BLaER1 treated with 17β-estradiol and CSF1 and Interleukin-3, amounts not matched to agents 10 nM and 100 nM (cell line): ENCODE measurements at regions not wholly inside any gene's neighbourhood (a gene's known extent, or its start where the extent isn't known, plus 50 kb on each side); places are given as distances from the start of the nearest gene placed in this dataset.
"Not testable (repeated sequence)": the region's sequence is repeated elsewhere in the genome, so short reads cannot be mapped to it uniquely, and the experiment has no call there.

ENCODE experiments used
- H3K27ac ChIP-seq, 11 experiments: shearing (Covaris generic); formaldehyde crosslinking; 2 replicates each; pipeline ENCODE4 v1.8.1; 2022
- H3K27me3 ChIP-seq, 11 experiments: shearing (Covaris generic); formaldehyde crosslinking; 2 replicates each; pipeline ENCODE4 v1.8.1; 2022
- H3K36me3 ChIP-seq, 11 experiments: shearing (Covaris generic); formaldehyde crosslinking; 2 replicates each; pipeline ENCODE4 v1.8.1; 2022
- H3K4me1 ChIP-seq, 10 experiments: shearing (Covaris generic); formaldehyde crosslinking; 2 replicates each; pipeline ENCODE4 v1.8.1; 2022
- H3K4me2 ChIP-seq, 11 experiments: shearing (Covaris generic); formaldehyde crosslinking; 2 replicates each; pipeline ENCODE4 v1.8.1; 2022
- H3K4me3 ChIP-seq, 10 experiments: shearing (Covaris generic); formaldehyde crosslinking; 2 replicates each; pipeline ENCODE4 v1.8.1; 2022
- H3K9ac ChIP-seq, 11 experiments: shearing (Covaris generic); formaldehyde crosslinking; 2 replicates each; pipeline ENCODE4 v1.8.1; 2022
- H3K9me3 ChIP-seq, 11 experiments: shearing (Covaris generic); formaldehyde crosslinking; replicated peaks in 1 of 11; 2 replicates each; pipeline ENCODE4 v1.8.1; 2022
- H4K20me1 ChIP-seq, 11 experiments: shearing (Covaris generic); formaldehyde crosslinking; 2 replicates each; pipeline ENCODE4 v1.8.1; 2022

- H3K36me3 ChIP-seq, H3K9ac ChIP-seq, H3K9me3 ChIP-seq, H3K27me3 ChIP-seq, H3K4me1 ChIP-seq, H4K20me1 ChIP-seq, H3K27ac ChIP-seq, H3K4me2 ChIP-seq, H3K4me3 ChIP-seq: not testable (repeated sequence)
These were observed 377.3 kb upstream of the ZNF337 start for GRCh38 chr20:26073972-26074371.

DNA sequence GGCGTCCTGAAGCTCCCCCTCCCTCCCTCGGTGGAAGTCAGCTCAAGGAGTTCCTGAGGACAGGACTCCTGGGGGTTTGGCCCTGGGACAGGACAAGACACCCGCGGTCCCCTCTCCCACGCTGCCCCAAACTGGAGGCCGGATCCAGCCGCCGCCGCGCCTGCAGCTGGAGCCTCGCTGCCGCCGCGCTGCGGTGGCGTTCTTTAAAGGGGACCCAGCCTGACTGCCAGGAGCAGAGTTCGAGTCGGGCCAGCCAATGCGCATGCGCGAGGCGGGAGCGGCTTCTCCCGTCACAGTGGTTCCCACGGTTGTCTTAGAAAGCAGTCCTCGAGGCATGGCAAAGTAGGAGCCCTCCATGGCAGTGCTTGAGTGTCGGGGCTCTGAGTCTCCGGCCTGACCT is 362.7 kb upstream of the ZNF337 start:
- H3K27me3 ChIP-seq, H4K20me1 ChIP-seq, H3K27ac ChIP-seq, H3K9ac ChIP-seq, H3K4me1 ChIP-seq, H3K9me3 ChIP-seq, H3K4me3 ChIP-seq, H3K4me2 ChIP-seq, H3K36me3 ChIP-seq: not testable (repeated sequence)

DNA sequence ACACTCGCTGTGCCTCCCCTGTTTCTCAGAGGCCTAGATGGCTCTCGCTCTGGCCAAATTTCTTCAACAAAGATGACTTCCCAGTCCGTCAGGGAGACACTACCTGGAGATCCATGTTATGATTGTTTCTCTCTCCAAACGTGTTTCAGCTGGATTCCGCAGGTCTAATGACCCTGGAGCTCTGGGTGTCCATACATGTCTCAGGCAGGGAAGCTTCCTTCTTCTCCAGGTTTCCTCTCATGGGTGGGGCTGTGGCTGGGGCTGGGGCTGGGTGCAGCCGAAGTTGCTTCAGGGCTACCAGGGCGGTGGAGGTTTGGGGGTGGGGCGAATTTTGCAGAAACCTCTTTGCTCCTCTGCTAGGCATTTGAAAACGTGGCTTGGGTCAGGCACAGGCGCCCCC is 361.8 kb upstream of the ZNF337 start:
- not testable (repeated sequence) for H4K20me1 ChIP-seq, H3K9ac ChIP-seq, H3K27ac ChIP-seq, H3K27me3 ChIP-seq, H3K9me3 ChIP-seq, H3K4me3 ChIP-seq, H3K4me1 ChIP-seq, H3K36me3 ChIP-seq, H3K4me2 ChIP-seq

- not testable (repeated sequence) for H3K9me3 ChIP-seq, H3K27me3 ChIP-seq, H3K36me3 ChIP-seq, H3K4me2 ChIP-seq, H3K9ac ChIP-seq, H4K20me1 ChIP-seq, H3K27ac ChIP-seq, H3K4me1 ChIP-seq, H3K4me3 ChIP-seq
These were observed 360.6 kb upstream of the ZNF337 start for GRCh38 chr20:26057135-26057752.

DNA sequence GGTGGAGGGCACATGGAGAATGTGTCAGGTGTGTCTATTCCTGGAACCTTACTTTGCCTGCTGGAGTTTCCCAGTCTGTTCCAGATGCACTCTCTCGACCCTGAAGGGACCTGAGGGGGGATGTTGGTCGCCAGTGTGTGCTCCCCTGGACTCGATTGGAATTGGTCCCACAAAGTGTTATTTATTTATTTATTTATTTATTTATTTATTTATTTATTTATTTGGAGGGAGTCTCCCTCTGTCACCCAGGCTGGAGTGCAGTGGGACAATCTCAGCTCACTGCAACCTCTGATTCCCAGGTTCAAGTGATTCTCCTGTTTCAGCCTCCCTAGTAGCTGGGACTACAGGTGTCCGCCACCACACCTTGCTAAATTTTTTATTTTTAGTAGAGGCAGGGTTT is 329.1 kb upstream of the ZNF337 start:
- not testable (repeated sequence) for H4K20me1 ChIP-seq, H3K27ac ChIP-seq, H3K4me2 ChIP-seq, H3K9ac ChIP-seq, H3K27me3 ChIP-seq, H3K4me3 ChIP-seq, H3K36me3 ChIP-seq, H3K9me3 ChIP-seq, H3K4me1 ChIP-seq

GRCh38 chr20:26010942-26011276 is 314.3 kb upstream of the ZNF337 start:
- not testable (repeated sequence) for H4K20me1 ChIP-seq
- peak overlapping the region in 2 of 10 experiments; percentile 69 to 70; a peak in 5 of 20 replicates for H3K4me3 ChIP-seq

DNA sequence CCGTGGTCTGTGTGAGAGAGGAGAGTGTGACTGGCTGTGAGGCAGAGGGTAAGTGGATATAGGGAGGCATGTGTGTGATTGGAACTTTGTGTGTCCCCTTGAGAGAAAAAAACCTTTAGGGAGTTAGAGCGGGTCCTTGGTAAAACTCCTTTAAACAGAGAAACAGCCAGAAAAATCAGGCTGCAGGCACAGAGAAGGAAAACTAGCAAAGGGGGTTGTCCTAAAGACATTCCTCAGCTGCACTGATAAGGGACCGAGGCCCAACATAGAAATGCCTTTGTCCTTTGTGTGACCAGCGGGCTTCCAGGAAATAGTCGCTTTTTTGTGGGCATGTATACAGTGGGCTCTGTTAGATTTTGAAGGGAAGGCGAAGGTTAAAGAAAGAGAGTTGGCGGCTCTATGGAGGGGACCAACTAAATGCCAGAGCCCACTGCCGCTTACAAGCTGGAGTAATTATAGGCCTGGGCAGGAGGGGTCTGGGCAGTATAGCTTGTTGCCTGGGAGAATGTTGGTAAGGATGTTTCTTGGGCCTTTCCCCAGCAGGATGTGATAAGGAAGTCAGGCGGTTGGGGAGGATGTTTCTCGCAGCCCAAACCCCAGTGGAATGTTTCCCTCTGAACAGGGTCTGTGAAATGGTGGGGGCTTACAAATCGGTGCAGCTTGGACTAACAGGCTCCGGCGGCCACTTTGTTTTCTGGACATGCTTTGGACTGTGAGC is 313.7 kb upstream of the ZNF337 start:
- Histone ChIP-seq H3K27ac (peak overlapping the region; percentile 46 to 85 (median 78); a peak in 21 of 22 replicates), H3K9ac (peak overlapping the region; percentile 77 to 85 (median 81)), H3K4me3 (peak overlapping the region; percentile 54 to 75 (median 68)), H3K4me2 (peak overlapping the region; percentile 51 to 77 (median 70))
- not testable (repeated sequence) for H4K20me1 ChIP-seq, H3K9me3 ChIP-seq, H3K27me3 ChIP-seq, H3K4me1 ChIP-seq, H3K36me3 ChIP-seq

More at GRCh38 chr20:26010942-26011276, 314.3 kb upstream of the ZNF337 start:
- H3K4me1 ChIP-seq, H3K4me2 ChIP-seq, H3K9ac ChIP-seq, H3K27me3 ChIP-seq, H3K9me3 ChIP-seq, H3K36me3 ChIP-seq, H3K27ac ChIP-seq: not testable (repeated sequence)

GRCh38 chr20:26009402-26010223 is 313.0 kb upstream of the ZNF337 start:
- H3K36me3 ChIP-seq, H3K27me3 ChIP-seq, H3K9me3 ChIP-seq, H3K4me1 ChIP-seq, H4K20me1 ChIP-seq: not testable (repeated sequence)
- Histone ChIP-seq H3K4me2 (peak overlapping the region; percentile 51 to 77 (median 70); a peak in 21 of 22 replicates), H3K9ac (peak overlapping the region; percentile 77 to 85 (median 81)), H3K27ac (peak overlapping the region; percentile 46 to 85 (median 78); a peak in 21 of 22 replicates), H3K4me3 (peak overlapping the region; percentile 54 to 75 (median 68))

GRCh38 chr20:26008026-26008425 is 311.4 kb upstream of the ZNF337 start:
- H3K4me3 ChIP-seq, H3K9ac ChIP-seq, H3K27ac ChIP-seq: not testable (repeated sequence)

DNA sequence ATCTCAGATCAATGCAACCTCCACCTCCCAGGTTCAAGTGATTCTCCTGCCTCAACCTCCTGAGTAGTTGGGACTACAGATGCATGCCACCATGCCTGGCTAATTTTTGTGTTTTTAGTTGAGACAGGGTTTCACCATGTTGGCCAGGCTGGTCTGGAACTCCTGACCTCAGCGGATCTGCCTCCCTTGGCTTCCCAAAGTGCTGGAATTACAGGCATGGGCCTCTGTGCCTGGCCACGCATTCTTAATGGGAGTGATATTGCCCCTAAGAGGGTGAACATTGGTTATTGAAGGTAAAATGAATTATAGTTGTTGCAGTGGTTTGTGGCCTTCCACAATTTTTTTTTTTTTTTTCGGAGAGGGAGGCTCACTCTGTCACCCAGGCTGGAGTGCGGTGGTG is 309.5 kb upstream of the ZNF337 start:
- not testable (repeated sequence) for H3K9ac ChIP-seq, H3K4me2 ChIP-seq, H3K4me1 ChIP-seq, H3K27ac ChIP-seq, H3K4me3 ChIP-seq, H3K36me3 ChIP-seq, H4K20me1 ChIP-seq, H3K9me3 ChIP-seq, H3K27me3 ChIP-seq

More at GRCh38 chr20:26008026-26008425, 311.4 kb upstream of the ZNF337 start:
- H3K9me3 ChIP-seq, H3K36me3 ChIP-seq, H4K20me1 ChIP-seq, H3K27me3 ChIP-seq, H3K4me1 ChIP-seq: not testable (repeated sequence)
- H3K4me2 ChIP-seq = 0 out of 22 replicates have a peak overlapping the region, but pooled peaks of 1 of the 11 experiments have one; percentile 35

DNA sequence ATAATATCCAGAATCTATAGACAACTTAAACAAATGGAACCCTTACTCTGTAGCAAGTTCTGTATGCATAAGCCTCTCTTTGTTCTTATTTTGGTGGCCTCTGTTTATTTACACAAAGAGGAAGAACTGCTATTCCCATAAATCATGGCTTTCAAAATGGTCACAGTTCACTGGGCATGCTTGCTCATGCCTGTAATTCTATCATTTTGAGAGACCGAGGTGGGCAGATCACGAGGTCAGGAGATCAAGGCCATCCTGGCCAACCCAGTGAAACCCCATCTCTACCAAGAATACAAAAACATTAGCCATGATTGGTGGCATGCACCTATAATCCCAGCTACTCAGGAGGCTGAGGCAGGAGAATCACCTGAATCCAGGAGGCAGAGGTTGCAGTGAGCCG is 307.3 kb upstream of the ZNF337 start:
- H3K36me3 ChIP-seq, H3K27me3 ChIP-seq: not testable (repeated sequence)

GRCh38 chr20:25997367-25998038 is 300.9 kb upstream of the ZNF337 start:
- not testable (repeated sequence) for H3K27me3 ChIP-seq, H3K9me3 ChIP-seq, H3K4me1 ChIP-seq

More for the DNA sequence above, 307.3 kb upstream of the ZNF337 start:
- not testable (repeated sequence) for H3K27ac ChIP-seq, H3K4me1 ChIP-seq, H3K4me3 ChIP-seq, H3K9ac ChIP-seq, H3K9me3 ChIP-seq, H3K4me2 ChIP-seq, H4K20me1 ChIP-seq

More at GRCh38 chr20:25997367-25998038, 300.9 kb upstream of the ZNF337 start:
- H4K20me1 ChIP-seq, H3K36me3 ChIP-seq, H3K9ac ChIP-seq, H3K27ac ChIP-seq, H3K4me2 ChIP-seq, H3K4me3 ChIP-seq: not testable (repeated sequence)
